ENCODE measurements at regions not wholly inside any gene's neighbourhood (a gene's known extent, or its start where the extent isn't known, plus 50 kb on each side); places are given as distances from the start of the nearest gene placed in this dataset.

DNA sequence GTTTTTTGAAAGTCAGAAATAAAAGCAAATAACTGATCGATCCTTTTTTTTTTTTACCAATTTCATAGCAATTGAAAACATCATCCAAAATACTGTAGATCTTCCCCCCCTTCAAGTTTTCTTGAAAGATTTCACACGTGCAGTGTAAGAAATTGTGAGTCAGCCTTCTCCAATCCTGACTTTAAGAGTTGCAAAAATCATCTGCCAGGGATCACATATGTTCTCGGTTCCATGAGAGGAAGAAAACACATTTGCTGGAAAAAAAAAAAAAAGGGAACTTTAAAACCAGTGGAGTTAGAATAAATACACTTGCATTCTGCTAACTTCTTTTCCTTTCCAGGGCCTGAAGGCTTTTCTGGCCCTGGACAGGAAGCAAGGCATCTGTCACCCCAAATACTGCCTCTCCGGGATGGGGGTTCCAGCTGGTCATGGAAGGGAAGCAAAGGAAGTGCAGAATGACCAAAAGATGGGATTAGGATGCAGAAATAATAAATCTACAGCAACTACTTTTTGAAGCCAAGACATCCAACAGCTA lies 198.4 kb upstream of the KIAA1217 start:
- DNase-seq (ENCODE audit: low spot score) = no peak

DNA sequence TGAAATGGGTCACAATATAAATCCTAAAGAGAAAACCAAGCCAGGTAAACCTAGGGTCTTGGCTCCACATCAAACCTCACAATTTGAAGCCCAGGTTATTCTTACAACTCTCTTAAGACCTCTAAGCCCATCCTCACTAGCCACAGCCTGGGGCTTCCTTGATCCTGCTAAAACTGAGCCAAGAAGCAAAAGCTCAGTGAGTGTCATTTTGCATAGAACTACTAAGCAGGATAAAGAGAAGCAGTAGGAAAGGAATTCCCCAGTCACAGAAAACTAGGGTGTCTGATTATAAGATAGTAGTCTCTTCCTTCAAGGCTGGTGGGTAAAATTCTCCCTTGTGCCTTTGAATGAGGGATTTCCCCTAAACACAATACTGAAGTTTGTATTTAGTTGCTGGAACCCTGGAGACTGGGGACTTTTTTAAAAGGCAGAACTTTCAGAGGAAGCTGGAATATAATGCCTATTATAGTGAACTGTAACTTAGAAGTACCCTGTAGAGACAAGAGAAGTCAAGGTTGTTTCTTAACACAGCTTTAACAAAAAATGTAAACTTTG lies 196.6 kb upstream of the KIAA1217 start:
- DNase-seq (ENCODE audit: low spot score) = no peak

DNA sequence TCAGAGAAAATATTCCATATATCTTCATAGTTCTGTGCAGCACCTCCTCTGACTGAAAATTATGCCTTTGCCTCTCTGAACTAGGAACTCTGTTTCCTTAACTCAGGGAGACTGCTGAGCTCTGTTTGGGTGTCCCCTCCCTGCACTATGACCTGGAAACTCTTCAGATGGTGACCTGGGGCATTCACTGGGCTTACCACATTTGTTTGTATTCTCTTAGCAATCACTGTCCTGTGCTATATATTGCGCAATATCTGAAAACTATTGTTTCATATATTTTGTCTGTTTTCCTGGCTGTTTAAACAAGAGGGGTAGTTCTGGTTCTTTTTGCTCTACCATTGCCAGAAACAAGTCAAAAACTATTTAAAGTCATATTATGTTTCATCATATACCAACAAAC lies 181.8 kb upstream of the KIAA1217 start:
- no peak for DNase-seq (ENCODE audit: low spot score)

DNA sequence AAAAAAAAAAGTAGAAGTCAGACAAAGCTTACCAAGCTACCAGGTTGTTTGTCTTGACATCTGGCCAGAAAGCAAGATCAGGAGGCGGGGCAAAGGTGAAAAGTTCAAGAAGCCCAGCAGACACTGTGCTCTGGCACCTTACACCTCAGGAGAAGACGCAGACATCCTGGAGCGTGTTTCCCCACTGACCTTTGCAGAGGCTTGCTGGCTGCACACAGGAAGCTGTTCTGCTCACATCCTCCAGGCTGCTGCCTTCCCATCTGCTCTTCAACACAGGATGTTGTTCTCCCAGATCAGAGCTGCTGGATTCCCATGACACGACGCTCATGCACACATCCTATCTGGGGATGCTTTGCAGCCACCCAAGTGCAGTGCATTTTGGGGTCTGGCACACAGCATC lies 174.4 kb upstream of the KIAA1217 start:
- no peak for DNase-seq (ENCODE audit: low spot score)

DNA sequence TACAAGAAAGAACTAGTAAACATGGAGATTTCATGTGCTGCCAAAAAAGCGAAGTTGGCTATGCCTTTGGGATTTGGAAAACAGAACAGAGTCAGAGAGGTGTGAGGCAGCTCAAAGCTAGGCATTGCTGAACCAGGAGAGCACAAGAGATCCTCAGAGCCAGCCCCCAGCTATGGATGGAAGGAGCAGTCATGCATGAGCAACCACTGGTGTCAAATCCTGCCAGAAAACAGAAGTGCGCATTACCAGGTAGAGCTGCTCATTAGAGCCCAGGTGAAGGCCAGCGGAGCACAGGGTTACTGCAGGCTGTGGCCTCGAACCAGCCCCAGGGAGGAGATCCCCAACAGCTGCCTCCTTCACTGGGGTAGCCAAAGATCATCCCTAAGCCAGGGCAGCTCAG lies 173.2 kb upstream of the KIAA1217 start:
- DNase-seq (ENCODE audit: low spot score) = no peak

DNA sequence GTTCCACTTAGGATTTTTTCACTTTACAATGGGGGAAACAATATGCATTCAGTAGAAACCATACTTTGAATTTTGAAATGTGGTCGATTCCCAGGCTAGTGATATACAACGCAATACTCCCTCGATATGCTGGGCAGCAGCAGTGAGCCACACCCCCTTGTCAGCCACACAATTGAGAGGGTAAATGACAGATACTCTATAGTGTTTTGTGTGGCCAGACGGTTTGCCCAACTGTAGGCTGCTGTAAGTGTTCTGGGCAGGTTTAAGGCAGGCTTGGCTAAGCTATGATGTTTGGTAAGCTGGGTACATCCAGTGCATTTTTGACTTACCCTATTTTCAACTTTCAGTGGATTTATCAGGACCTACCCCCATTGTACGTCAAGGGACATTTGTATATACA lies 169.6 kb upstream of the KIAA1217 start:
- no peak for DNase-seq (ENCODE audit: low spot score)

DNA sequence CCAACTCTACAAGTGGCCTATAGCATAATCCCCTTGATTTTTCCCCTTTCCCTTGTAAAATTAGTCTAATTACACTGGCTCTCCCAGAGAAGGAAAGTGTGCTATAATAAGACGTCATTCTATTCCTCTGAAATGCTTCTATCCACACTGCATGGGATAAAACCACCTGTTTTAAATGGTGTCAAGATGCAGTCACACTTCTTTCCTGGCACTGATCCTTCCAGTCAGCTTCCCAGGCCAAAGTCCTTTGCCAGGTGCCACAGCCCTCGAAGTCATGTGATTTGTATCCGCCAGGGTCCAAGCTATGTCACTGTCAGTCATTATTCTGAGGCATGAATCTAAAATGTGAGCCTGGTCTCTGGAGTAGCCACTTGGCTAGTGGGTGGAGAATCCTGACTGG lies 169.0 kb upstream of the KIAA1217 start:
- DNase-seq (ENCODE audit: low spot score) = no peak

DNA sequence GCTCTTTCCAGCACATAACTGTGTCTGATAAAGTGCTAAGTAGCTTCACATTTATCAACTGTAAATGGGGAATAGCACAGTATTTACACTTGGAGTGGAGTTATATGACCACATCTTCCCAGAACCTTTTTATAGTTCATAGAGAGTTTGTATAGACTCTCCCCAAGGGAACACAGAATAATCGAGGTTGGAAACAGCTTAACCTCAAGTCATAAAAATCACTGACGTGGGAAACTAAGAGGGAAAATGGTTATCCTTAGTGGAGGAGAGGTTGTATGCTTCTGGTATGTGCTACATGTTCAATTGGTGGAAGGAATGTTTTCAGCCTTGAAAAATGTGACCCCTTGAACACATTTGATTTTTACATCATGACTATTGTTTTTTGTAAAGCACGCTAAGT lies 167.9 kb upstream of the KIAA1217 start:
- no peak for DNase-seq (ENCODE audit: low spot score)

DNA sequence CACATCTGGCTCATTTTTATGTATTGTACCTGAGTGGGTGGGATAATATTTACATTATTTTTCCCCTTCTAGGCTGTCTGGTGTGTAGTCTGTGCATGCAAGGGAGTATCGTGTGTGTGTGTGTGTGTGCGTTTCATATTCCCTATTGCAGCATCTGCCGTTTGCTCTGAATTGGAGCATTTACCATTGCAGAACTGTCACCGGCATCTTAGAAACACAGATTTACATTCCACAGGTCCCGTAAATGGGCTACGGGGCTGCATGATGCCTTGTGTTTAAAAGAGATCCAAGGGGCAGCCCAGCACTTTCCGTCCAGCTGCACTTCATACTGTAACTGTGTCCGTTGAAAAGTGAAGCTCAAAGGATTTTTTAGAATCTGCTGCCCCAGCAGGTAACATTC lies 167.1 kb upstream of the KIAA1217 start:
- DNase-seq (ENCODE audit: low spot score) = no peak

DNA sequence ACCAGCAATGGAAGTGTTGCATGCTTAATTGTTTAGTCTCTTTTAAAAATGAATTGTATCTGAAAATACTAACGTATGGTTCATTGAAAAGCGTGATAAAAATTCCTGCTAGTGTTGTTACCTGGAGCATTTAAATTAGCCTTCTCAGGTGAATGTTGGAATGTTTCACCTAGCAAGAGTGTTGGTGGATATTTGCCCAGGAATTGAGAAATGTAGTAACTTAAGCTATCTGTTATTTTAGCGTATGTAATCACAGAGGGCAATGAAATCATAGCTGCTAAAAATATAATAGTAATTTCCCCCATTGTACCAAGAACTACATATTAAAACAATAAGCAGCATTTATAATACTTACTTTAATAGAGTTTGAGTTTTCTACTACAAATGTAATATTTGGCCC lies 166.1 kb upstream of the KIAA1217 start:
- DNase-seq (ENCODE audit: low spot score) = no peak

DNA sequence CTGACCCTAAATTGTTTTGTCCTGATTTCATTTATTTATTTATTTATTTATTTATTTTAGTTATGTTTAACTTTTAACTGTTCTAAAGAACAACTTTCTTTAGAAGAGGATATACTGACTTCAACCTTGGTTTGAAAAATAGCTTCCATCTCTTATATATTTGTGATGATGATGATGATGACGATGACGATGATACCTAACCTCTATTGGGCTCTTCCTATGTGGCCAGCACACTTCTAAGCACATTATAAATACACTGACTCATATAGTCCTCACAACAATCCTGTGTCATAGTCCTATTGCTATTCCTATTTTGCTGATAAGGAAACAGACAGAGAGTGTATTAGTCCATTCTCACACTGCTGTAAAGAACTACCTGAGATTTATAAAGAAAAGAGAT lies 162.9 kb upstream of the KIAA1217 start:
- no peak for DNase-seq (ENCODE audit: low spot score)

DNA sequence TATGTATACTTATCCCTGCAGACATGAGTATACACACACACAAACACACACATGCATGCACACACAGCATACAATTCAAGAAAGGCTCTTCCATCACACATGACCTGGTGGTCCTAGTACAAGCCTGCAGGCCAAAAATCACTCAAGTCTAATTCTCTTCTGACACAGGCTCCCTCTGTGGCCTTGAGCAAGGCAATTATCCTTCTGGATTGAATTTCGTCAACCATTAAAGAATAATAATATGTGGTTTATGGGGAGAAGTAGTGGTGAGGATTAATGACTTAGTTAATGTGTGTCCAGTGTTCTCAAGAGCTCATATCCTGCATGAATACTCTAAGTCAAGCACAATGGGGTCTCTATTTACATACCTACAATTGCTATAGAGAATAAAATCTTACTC lies 161.8 kb upstream of the KIAA1217 start:
- DNase-seq (ENCODE audit: low spot score) = no peak

DNA sequence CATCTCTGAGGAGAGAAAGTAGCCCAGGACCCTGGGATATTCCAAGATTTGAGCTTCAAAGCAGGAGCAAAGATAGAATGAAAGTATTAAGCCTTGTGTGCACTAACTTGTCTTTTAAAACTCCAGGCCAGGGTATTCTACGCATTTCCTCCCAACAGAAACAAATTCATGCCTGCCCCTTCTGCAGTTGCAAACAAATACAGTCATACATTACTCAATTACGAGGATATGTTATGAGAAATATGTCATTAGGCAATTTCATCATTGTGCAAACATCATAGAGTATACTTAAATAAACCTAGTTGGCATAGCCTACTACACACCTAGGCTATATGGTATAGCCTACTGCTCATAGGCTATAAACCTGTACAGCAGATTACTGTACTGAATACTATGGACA lies 154.5 kb upstream of the KIAA1217 start:
- no peak for DNase-seq (ENCODE audit: low spot score)

DNA sequence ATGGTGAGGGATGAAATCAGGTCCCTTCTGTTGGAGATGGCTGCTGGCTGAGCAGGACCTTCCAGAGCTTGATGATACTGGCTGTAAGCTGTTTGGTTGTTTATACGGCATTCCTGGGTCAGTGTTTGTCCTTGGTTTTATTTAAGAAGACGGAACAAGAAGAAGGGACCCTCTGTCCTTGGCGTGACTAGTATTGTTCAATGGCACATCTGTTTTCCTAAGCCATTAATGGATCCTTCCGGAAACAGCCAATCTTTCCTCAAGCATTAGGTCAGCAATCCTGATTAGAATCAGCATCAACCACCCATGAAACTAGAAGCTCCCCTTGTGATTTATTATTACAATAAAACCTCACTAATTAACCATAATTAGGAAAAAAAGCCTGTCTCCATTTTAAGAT lies 128.7 kb upstream of the KIAA1217 start:
- no peak for DNase-seq (ENCODE audit: low spot score)

DNA sequence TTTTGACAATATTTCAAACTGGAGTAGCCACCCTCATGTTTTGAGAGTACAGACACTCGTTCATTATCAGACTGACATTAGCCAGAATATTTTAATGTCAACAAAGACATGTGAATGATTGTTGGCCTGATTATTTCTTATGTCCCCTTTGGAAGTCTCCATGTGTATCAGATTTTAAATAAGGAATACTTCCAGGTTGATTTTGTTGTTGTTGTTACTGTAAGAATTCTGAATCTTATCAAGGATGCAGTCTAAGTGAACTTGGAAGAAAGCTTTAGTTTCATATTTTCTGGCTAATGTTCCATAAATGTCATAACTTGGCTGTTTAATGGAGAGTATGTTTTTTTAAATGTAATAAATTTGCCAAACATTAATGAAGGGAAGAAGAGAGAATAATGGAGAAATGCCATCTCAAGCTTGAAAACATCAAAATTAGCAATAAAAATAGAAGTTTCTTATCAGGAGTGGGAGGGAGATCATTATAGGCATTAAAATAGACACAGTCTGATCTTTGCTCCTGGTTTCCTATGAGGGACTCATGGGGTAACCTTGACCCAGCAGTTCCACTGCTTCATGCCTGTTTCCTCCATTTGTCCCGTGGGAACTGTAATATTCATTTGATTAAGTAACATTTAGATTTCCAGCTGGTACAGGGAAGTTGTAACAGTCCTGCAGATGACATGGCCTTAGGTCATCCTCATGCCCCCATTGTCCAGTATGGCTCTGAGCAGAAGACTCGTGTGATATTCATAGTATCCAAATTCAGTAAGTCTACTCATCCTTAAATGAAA lies 122.4 kb upstream of the KIAA1217 start:
- no peak for DNase-seq (ENCODE audit: low spot score)

DNA sequence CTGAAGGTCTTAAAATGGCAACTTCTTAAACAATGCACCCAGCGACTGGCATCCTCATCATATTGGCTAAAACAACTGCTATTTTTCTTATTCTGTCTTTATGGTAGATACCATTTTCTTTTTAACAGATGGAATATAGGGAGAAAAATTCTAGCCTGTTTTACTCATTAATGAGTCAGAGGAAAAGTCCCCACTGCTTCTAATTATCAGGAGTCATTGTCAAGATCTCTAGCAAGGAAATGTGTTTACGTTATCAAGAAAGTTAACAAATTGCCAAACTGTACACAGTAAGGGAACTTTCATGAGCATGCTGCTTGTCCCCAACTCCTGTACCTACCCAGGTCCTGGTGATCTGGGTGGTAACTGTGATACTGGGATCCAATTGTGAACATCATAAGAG lies 117.7 kb upstream of the KIAA1217 start:
- no peak for DNase-seq (ENCODE audit: low spot score)

DNA sequence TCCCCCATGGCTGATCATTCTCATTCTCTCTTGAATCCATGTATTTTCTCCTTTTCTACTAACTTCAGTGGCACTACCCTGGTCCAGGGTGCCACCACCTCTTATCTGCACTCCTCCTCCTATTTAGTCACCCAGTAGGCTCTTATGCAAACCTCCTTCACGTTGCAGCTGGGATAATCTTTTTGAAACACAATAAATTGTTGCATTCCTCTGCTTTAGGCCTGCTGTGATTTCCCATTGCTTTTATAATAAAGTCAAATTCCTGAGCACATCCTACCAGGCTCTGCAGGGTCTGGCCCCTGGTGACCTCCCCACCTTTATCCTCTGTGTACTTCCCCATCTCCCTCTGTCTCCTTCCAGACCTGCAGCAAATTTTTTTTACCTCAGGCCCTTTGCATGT lies 112.7 kb upstream of the KIAA1217 start:
- no peak for DNase-seq (ENCODE audit: low spot score)

DNA sequence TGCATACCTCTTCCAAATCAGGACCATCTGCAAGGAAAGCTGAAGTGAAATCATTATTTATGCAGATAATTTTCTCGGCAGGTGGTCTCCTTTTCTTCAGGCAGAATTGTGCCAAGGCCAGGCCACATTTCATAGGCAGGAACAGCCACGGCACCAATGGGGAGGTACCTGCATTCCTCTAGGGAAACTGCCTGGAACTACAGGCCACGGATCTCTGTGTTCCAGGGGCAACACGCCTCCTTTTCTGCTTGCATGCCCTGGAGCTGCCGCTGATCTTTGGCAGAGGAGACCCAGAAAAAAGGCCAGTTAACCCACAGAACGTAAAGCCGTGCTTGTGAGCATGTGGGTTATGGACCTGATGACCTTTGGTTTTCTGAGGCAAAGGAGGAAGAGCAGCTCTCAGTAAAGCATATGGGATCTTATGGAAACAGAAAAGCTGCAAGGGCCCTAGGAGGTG lies 111.2 kb upstream of the KIAA1217 start:
- DNase-seq (ENCODE audit: low spot score) = no peak

DNA sequence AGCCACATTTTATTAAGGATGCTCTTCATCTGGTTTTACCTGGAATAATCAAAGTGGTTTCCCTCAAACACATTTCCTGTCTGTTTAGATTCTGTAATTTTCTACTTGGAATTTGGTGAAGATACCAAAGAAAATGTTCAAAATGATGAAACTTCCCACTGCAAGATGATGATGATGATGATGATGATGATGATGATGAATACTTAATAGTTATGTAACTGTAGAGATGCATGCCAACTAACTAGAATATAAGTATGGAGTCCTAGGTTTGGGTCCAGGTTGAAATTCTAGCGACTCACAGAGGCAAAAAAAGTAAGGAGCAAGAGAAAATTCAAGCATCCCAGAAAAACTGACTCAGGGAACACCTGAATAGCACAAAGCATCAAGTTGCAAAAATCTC lies 104.0 kb upstream of the KIAA1217 start:
- no peak for DNase-seq (ENCODE audit: low spot score)

DNA sequence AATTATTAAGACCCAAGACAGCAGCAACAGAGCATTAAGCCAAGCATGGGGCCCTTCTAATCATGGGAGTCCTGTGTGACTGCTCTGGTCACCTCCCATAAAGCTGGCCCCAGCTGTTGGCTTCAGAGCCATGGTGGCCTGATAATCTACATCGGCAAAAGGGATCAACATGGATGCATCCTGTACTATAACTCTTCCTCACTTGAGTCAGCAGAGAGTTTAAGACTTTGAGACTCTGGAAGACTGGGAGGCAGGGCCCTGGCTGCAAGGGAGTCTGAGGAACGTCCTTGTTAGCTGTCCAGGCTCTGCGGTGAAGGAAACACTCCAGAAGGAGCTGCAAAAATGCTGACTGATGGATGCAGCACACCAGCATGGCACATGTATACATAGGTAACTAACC lies 95.0 kb upstream of the KIAA1217 start:
- DNase-seq (ENCODE audit: low spot score) = no peak

DNA sequence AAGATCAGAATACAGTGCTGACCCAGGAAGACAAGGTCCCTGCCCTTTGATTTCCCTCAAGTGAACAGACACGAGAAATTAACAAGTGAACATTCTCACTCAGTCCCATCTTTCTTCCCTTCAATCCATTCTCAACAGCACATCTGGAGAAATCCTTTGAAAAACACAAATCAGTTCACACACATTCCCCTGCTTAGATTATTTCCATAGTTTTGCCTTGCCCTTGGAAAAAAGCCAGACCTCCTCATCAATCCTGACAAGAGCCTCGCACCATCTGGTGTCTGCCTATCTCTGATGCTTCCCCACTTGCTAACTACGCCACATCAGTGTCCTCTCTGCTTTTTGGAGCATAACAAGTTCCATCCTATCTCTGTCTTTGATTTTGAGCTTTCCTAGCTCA lies 94.4 kb upstream of the KIAA1217 start:
- DNase-seq (ENCODE audit: low spot score) = no peak

DNA sequence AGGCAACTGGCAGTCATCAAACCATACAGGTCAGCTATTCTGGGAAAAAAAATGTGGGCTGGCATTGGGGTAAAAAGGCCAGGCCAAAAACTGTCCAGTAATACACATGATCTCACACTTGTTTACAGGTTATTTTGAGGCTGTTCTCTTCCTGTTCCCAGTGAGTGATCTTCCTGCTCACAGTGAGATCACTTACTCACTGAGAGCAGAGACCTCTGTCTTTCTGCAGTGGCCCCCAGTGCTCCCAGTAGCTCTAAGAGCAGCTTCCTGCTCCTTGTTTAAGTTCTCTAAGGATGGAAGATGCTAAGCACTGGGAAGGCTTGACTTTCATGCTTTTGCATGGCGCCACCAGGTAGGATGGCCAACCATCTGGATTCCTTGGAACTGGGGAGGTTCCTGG lies 93.5 kb upstream of the KIAA1217 start:
- no peak for DNase-seq (ENCODE audit: low spot score)

DNA sequence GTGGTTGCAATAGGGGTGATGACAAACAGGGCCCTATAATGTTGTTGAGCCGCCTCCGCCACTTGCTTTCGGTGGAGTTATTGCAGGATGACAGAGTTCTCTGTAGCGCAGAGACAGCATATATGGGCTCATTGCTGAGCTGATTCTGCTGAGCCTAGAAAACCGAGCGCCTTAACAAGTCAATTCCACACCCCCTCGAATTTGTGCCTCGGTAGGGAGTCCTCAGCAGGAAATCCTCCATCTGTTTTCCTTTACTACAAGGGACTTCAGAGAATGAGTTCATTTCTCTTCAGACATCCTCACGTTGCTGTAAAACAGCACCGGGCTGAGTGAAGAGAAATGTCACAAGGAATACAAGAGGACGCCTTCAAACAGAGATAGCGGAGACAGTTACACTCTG lies 90.7 kb upstream of the KIAA1217 start:
- no peak for DNase-seq (ENCODE audit: low spot score)

DNA sequence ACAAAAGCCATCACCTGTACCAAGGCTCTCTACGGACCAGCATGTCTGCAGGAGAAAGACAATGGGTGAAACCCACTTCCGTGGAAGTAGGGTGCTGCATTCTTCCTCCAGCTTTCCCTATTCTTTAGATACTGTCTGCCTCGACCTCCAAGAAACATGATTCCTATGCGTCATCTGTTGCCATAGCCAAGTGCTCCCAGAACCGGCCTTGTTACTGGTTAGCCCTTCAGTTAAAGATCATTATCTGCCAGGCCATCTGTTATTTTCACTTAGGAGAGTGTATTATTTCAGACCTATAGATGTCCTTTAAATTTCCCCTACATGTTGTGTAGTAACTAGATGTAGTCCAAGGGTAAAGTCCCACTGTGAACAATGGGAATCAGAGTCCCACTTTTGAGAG lies 89.0 kb upstream of the KIAA1217 start:
- no peak for DNase-seq (ENCODE audit: low spot score)
